ENCODE measurements at regions not wholly inside any gene's neighbourhood (a gene's known extent, or its start where the extent isn't known, plus 50 kb on each side); places are given as distances from the start of the nearest gene placed in this dataset.
A peak's percentile ranks its signal among the peaks of the same experiment; 100 is the strongest.
"Not testable (repeated sequence)": the region's sequence is repeated elsewhere in the genome, so short reads cannot be mapped to it uniquely, and the experiment has no call there.

GRCh38 chr6:168799067-168799466 is 358.1 kb downstream of the SMOC2 start:
- DNase-seq, result no peak

DNA sequence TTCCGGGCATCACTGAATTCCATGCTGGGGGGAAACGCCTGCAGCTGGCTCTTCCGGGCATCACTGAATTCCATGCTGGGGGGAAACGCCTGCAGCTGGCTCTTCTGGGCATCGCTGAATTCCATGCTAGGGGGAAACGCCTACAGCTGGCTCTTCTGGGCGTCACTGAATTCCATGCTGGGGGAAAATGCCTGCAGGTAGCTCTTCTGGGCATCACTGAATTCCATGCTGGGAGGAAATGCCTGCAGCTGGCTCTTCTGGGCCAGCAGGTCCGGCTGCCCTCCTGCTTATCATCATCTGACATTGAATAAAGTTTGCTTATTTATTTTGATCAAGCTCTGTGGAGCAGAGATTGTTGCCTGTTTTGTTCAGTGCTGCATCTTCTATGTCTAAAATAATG is 355.1 kb downstream of the SMOC2 start:
- no peak for DNase-seq

GRCh38 chr6:168795611-168796010 is 354.6 kb downstream of the SMOC2 start:
- DNase-seq, result not testable (repeated sequence)

- no peak for DNase-seq
Measured at GRCh38 chr6:168794491-168794890, 353.5 kb downstream of the SMOC2 start.

- no peak for DNase-seq
Measured at GRCh38 chr6:168793649-168794048, 352.7 kb downstream of the SMOC2 start.

- no peak for DNase-seq
Measured at GRCh38 chr6:168791917-168792316, 350.9 kb downstream of the SMOC2 start.

- DNase-seq, result peak; percentile 75 to 92
Measured at GRCh38 chr6:168789699-168790098, 348.7 kb downstream of the SMOC2 start.

DNA sequence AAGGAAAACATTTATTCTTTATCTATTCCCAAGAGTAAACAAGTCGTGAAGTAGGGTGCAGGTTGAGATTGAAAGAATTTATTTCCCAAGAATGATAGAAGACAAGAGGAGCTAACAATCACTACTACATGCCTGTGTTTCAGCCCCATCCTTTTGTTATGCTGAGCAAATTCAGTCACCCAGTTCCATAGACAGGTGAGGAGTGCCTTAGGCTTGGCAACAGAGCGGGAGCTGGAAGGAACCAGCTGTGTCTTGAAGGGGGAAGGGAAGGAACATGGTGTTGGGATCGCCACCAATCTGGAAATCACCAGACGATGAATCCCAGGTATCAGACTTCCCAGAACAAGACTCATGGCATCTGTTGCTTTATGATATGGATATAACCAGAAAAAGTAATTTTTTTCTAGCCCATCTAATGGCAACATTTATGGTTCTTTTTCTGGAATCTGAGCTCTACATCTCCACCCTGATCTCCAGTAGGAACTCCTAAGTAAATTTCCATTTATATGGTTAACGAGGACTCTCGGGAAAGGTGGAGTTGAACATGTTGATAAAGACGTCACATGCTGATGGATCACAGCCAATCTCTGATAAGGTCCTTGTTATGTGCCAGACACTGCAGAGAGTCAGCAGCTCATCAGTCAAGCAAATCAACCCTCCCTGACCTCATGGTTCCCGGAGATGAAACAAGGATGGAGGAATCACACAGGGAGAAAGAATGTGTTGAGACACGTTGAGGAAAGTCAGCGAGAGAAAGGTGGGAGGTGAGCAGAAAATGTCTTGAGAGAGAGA is 344.9 kb downstream of the SMOC2 start:
- DNase-seq, result no peak

- no peak for DNase-seq
Measured at GRCh38 chr6:168784426-168784825, 343.4 kb downstream of the SMOC2 start.

GRCh38 chr6:168783720-168784119 is 342.7 kb downstream of the SMOC2 start:
- no peak for DNase-seq

GRCh38 chr6:168782187-168782751 is 341.3 kb downstream of the SMOC2 start:
- no peak for DNase-seq

- DNase-seq, result no peak
Measured at GRCh38 chr6:168778201-168778600, 337.2 kb downstream of the SMOC2 start.

DNA sequence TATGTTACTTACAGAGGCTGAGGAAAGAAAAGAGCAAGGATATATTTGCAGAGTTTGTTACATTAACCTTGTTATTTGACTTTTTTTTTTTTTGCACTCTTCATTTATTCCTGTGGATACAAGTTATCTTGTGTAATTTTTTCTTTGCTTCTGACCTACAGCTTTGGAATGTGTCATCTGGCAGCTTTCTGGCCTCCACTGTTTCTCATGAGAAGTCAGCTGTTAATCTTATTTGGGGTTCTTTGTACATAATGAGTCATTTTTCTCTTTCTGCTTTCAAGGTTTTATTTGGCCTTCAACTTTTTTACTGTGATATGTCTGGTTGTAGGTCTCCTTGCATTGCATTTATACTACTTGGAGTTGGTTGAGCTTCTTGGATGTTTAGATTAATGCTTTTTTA is 333.4 kb downstream of the SMOC2 start:
- no peak for DNase-seq

DNA sequence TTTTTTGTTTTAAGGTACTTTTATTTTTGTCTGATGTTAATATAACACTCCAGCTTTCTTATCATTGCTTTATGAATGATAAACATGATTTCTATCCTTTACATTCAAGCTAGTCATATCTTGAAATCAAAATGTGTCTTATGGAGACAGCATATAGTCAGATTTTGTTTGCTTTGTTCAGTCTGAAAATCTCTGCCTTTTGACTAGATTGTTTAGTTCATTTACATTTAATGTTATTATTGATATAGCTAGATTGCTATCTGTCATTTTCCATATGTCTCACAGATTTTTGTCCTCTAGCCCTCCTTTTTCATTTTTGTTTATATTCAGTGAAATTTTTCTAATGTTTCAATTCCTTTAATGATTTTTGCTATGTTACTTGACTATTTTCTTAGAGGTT is 332.8 kb downstream of the SMOC2 start:
- DNase-seq, result no peak

DNA sequence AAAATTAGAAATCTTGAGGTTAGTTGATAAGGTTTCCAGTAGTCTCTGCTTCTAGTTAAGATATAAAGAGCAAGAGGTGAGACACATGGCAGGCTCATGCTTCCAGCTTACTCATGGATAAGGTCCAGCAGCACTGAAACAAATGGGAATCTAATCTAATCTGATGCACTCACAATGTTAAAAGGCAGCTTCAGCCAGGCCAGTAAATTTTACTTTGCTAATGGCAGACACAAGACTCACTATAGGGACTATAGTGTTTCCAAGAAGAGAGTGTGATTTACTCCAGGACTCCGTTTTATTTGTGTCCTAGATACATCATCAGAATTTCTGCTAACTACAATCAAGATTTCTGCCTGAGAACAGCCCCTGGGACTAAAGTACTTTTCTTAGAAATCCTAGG is 324.8 kb downstream of the SMOC2 start:
- no peak for DNase-seq

GRCh38 chr6:168756009-168756634 is 315.1 kb downstream of the SMOC2 start:
- no peak for DNase-seq

DNA sequence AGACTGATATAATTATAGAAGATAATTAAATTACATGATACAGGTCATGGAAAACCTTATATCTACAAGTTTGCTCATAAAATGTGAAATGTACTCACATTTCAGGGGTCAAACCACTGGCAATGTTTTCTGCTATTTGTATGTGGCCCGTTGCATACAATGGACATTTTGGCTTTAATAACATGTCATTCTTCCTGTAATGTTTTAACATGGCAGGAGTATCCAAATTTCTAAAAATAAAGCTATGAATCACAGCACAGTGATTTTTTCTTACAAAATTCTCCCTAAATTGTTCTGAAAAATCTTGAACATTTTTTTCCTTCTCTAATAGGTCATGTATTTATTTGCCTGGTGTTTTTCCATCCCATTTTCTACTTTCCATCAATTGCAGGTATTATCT is 305.7 kb downstream of the SMOC2 start:
- DNase-seq, result no peak

DNA sequence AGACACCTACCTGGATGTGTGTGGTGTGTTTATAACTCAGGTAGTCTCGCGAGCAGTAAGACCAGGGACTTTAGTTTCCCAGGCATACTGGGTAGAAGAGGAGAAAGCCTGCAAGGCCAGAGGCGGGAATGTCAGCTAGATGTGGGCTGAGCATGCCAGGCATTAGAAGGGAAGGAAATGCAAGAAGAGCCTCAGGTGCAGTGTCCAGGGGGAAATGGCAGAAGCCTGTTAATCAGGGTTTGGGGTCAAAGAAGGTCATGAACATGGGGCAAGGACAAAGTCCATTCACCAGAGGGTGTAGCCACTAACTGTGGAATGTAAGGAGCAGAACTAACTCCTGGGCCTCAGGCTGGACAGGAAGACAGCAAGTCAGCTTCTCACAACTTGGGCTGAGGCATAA is 305.0 kb downstream of the SMOC2 start:
- no peak for DNase-seq

GRCh38 chr6:168744861-168745260 is 303.9 kb downstream of the SMOC2 start:
- no peak for DNase-seq

DNA sequence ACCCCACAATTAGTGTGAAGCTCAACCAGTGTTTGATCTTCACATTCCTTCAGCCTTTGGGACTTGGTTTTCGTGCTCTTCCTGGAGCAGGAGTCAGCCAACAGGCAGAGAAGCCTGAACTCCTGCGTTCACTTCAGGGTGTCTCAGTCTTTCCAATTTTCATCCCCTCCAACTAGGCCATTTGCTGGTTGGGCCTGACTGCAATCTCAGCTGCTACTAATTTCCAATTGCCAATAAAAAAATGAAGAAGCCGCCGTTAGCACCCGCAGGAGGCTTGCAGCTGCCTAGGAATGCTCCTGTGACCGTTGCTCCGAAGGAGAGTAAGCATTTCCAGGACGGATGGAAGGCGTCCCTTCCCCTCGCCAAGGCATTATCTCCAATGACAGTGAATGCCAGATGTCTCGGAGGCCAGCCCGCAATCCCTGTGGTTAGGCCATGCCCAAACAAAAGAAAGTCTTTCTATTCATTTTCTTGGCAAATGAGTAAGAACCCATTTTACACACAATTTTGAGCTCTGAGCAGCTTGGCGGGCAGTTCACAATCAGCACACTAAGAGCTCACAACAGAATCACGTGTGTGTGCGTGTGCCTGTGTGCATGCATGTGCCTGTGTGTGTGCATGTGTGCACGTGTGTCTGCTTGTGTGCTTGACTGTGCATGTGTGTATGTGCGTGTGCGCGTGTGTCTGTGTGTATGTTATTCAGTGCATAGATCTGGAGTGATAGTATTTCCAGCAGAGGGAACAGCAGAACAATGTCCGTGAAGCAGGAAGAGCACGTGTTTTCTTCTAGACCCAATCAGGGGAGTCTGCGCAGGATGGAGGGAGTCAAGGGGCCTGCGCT is 301.2 kb downstream of the SMOC2 start:
- DNase-seq, result no peak

DNA sequence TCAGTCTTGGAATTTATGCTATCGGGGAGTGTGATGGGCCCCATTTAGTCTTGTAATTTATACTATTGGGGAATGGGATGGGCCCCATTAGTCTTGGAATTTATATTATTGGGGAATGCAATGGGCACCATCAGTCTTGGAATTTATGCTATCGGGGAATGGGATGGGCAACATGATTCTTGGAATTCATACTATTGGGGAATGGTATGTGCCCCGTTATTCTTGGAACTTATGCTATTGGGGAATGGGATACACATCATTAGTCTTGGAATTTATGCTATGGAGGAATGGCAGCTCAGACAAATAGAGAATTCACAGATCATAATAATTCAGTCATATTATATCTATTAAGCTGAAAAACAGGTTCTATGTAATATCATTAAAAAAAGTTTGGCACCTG is 300.3 kb downstream of the SMOC2 start:
- DNase-seq, result no peak

- no peak for DNase-seq
Measured at GRCh38 chr6:168739381-168739780, 298.4 kb downstream of the SMOC2 start.

DNA sequence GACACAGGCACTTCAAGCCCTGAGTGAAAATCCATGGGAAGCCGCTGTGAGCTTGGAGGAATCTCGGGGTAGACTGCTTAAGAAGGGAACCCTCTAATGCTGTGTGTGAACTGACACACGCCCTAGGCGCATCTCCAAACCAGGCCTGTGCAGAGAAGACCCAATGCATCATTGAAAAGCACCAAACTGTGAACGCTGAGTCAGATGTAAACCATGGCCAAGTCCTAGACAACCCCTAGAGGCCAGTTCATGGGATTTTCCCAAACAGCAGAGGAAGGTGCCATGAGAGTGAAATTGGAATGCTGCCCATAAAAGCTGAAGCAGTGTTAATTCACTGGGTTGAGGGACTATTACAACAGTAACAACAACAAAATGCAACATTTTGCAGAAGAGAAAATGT is 296.5 kb downstream of the SMOC2 start:
- DNase-seq, result no peak

Data from NCI-H524 (cell line).